ENCODE measurements at regions not wholly inside any gene's neighbourhood (a gene's known extent, or its start where the extent isn't known, plus 50 kb on each side); places are given as distances from the start of the nearest gene placed in this dataset.
A peak's percentile ranks its signal among the peaks of the same experiment; 100 is the strongest.
"Not testable (repeated sequence)": the region's sequence is repeated elsewhere in the genome, so short reads cannot be mapped to it uniquely, and the experiment has no call there.

DNA sequence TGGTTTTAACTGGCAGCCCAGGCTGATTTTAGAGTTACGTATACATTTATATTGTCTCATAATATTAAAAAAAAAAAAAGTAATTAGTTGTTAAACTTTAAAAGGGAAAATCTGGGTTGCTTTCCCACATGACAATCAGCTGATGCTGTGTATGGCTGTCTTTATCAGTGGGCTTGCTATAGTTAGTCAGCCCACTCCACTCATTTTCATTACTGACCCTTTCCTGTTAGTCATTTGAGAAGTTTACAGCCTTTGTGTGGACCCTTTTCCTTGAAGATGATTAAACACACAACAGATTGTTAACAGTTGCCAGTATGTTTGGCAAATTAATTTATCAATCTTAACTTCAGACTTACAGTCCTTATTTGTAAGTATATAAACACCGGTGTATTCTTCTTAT is 164.5 kb upstream of the AGR3 start:
- DNase-seq: no peak
- H4K20me1 ChIP-seq (ENCODE audit: insufficient read depth): no peaks in the 10 kb centered on the region

DNA sequence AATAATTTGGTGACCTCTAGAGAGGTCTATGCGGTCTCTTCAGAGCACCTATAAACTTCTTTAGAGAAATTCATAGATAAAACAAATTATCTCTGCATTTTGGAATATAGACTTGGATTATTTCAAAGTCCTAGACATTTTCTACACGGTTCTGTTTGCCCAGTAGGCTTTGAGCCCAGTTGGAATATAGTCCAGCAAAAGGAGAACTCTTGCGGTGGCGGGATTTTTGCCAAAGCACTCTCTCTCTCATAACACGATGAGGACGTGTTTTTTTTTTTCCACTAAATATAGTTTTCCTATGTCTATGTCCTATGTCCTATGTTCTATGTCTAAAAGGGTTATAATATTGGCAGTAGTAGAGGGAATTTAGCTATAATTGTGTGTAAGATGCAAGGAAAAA is 164.9 kb upstream of the AGR3 start:
- no peaks in the 10 kb centered on the region for H3K79me2 ChIP-seq (ENCODE audit: insufficient read depth)
- 62 to 66% methylated on average over 6 of the region's 6 CpGs for WGBS, 2 experiments (ENCODE audit: low coverage in 1 of 2, low lambda C conversion rate in 2 of 2, missing lambda C conversion rate in 2 of 2)
- H3K9me2 ChIP-seq (ENCODE audit: insufficient read depth): no peaks in the 10 kb centered on the region
- in situ Hi-C loops (cut with MboI): no loop called here
- no peaks in the 10 kb centered on the region for H3K9me3 ChIP-seq (ENCODE audit: low read depth)
- no peaks in the 10 kb centered on the region for H4K20me1 ChIP-seq (ENCODE audit: insufficient read depth)
- no peaks in the 10 kb centered on the region for H3K36me3 ChIP-seq (ENCODE audit: low read depth)
- H3K4me2 ChIP-seq (ENCODE audit: unreplicated experiment): no peak overlapping the region
- no peak overlapping the region for H3K4me3 ChIP-seq
- no peak overlapping the region for H3K27ac ChIP-seq
- no peak for TF ChIP-seq EZH2phosphoT487 (IDR thresholded peaks at IDR 0.05; ENCODE audit: insufficient read depth, low read depth)
- no peak for TF ChIP-seq EZH2 (IDR thresholded peaks at IDR 0.05; ENCODE audit: insufficient read depth, poor library complexity, severe bottlenecking)
- H3K27me3 ChIP-seq (replicated peaks; ENCODE audit: insufficient read depth): no peaks in the 10 kb centered on the region
- H3F3A ChIP-seq (ENCODE audit: insufficient read depth): peaks cover 15% of the 10 kb centered on the region; the same call in 1 of the 2 replicates
- H3K9ac ChIP-seq: no peak overlapping the region
- peak; percentile 34 for DNase-seq
- H2AFZ ChIP-seq: no peak overlapping the region
- H3K4me1 ChIP-seq (ENCODE audit: insufficient read depth): peaks cover 22% of the 10 kb centered on the region

More for the DNA sequence above, 164.5 kb upstream of the AGR3 start:
- Histone ChIP-seq H3K27ac (no peak overlapping the region), H2AFZ (no peak overlapping the region), H3K79me2 (ENCODE audit: insufficient read depth) (no peaks in the 10 kb centered on the region), H3K27me3 (replicated peaks; ENCODE audit: insufficient read depth) (no peaks in the 10 kb centered on the region), H3K4me2 (ENCODE audit: unreplicated experiment) (no peak overlapping the region), H3K9ac (no peak overlapping the region), H3K4me3 (no peak overlapping the region), H3K9me2 (ENCODE audit: insufficient read depth) (no peaks in the 10 kb centered on the region), H3K36me3 (ENCODE audit: low read depth) (no peaks in the 10 kb centered on the region), H3F3A (ENCODE audit: insufficient read depth) (peaks cover 18% of the 10 kb centered on the region; the same call in 1 of the 2 replicates), H3K4me1 (ENCODE audit: insufficient read depth) (peaks cover 26% of the 10 kb centered on the region), H3K9me3 (ENCODE audit: low read depth) (no peaks in the 10 kb centered on the region)
- TF ChIP-seq EZH2phosphoT487 (IDR thresholded peaks at IDR 0.05; ENCODE audit: insufficient read depth, low read depth): no peak
- TF ChIP-seq EZH2 (IDR thresholded peaks at IDR 0.05; ENCODE audit: insufficient read depth, poor library complexity, severe bottlenecking): no peak
- 72 to 79% methylated on average over 2 of the region's 2 CpGs for WGBS, 2 experiments (ENCODE audit: low coverage in 1 of 2, low lambda C conversion rate in 2 of 2, missing lambda C conversion rate in 2 of 2)
- in situ Hi-C loops (cut with MboI): no loop called here

DNA sequence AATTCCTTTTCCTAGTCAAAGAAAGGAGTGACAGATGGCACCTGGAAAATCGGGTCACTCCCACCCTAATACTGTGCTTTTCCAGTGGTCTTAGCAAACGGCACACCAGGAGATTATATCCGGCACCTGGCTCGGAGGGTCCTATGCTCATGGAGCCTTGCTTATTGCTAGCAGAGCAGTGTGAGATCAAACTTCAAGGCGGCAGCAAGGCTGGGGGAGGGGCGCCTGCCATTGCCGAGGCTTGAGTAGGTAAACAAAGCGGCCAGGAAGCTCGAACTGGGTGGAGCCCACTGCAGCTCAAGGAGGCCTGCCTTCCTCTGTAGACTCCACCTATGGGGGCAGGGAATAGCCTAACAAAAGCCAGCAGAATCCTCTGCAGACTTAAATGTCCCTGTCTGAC is 171.4 kb upstream of the AGR3 start:
- H3K9me3 ChIP-seq (ENCODE audit: low read depth); H3K9ac ChIP-seq; DNase-seq; H3K4me2 ChIP-seq (ENCODE audit: unreplicated experiment); H4K20me1 ChIP-seq (ENCODE audit: insufficient read depth); H3K4me3 ChIP-seq; H3K36me3 ChIP-seq (ENCODE audit: low read depth); H3K27ac ChIP-seq; H3K27me3 ChIP-seq (replicated peaks; ENCODE audit: insufficient read depth); H3K79me2 ChIP-seq (ENCODE audit: insufficient read depth); H2AFZ ChIP-seq; in situ Hi-C loops (cut with MboI); H3F3A ChIP-seq (ENCODE audit: insufficient read depth); H3K9me2 ChIP-seq (ENCODE audit: insufficient read depth): not testable (repeated sequence)
- WGBS, 2 experiments (ENCODE audit: low coverage in 1 of 2, low lambda C conversion rate in 2 of 2, missing lambda C conversion rate in 2 of 2): 92 to 96% methylated on average over 9 of the region's 9 CpGs
- peaks cover 11% of the 10 kb centered on the region for H3K4me1 ChIP-seq (ENCODE audit: insufficient read depth)

DNA sequence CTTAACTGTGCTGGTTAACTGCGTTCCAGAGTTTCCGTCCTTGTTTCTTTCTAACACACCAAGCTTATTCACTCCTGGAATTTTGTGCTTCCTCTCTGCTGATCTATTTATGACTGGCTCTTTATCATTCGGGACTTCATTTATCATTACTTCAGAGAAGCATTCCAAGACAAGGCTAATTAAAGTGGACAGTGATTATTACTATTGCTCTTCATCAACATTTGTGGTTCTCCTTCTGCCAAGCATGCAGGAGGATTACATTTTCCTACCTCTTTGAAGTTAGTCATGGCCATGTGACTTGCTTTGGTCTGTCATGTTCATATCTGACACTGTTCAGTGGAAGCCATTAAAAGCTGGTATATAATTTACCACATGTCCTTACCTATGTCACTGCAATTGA is 172.4 kb upstream of the AGR3 start:
- Histone ChIP-seq H3K4me1 (ENCODE audit: insufficient read depth) (peaks cover 19% of the 10 kb centered on the region), H3K4me2 (ENCODE audit: unreplicated experiment) (no peak overlapping the region), H3K9me2 (ENCODE audit: insufficient read depth) (no peaks in the 10 kb centered on the region), H3K9ac (no peak overlapping the region), H2AFZ (no peak overlapping the region), H3K9me3 (ENCODE audit: low read depth) (no peaks in the 10 kb centered on the region), H3K4me3 (no peak overlapping the region), H4K20me1 (ENCODE audit: insufficient read depth) (no peaks in the 10 kb centered on the region), H3K79me2 (ENCODE audit: insufficient read depth) (no peaks in the 10 kb centered on the region), H3K36me3 (ENCODE audit: low read depth) (no peaks in the 10 kb centered on the region), H3F3A (ENCODE audit: insufficient read depth) (no peaks in the 10 kb centered on the region), H3K27me3 (replicated peaks; ENCODE audit: insufficient read depth) (no peaks in the 10 kb centered on the region), H3K27ac (no peak overlapping the region)
- 94 to 96% methylated on average over 3 of the region's 3 CpGs for WGBS, 2 experiments (ENCODE audit: low coverage in 1 of 2, low lambda C conversion rate in 2 of 2, missing lambda C conversion rate in 2 of 2)
- in situ Hi-C loops (cut with MboI): no loop called here
- DNase-seq: no peak
- TF ChIP-seq EZH2 (IDR thresholded peaks at IDR 0.05; ENCODE audit: insufficient read depth, poor library complexity, severe bottlenecking): no peak

DNA sequence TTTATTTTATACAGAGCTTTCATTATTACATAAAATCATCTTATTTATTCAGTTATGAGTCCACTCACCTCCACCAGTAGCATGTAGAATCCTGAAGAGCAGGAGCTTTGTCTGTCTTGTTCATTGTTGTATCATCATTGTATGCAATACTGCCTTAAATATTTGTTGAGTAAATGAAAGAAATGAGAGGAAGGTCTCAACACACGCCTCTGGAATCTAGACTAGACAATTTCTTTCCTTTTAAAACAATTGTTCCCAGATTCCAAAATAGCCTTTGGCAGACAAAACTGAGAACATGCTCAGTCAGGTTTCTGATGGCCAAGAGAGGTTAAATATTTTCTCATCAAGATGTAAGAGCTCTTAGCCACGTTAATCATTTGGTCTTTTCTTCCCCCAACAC is 173.1 kb upstream of the AGR3 start:
- no peak for DNase-seq

More for the DNA sequence above, 173.1 kb upstream of the AGR3 start:
- 54 to 64% methylated on average over 2 of the region's 2 CpGs for WGBS, 2 experiments (ENCODE audit: low coverage in 1 of 2, low lambda C conversion rate in 2 of 2, missing lambda C conversion rate in 2 of 2)
- Histone ChIP-seq H2AFZ (no peak overlapping the region), H3K36me3 (ENCODE audit: low read depth) (no peaks in the 10 kb centered on the region), H3K4me3 (no peak overlapping the region), H3K4me2 (ENCODE audit: unreplicated experiment) (no peak overlapping the region), H3K27me3 (replicated peaks; ENCODE audit: insufficient read depth) (no peaks in the 10 kb centered on the region), H3K9me2 (ENCODE audit: insufficient read depth) (no peaks in the 10 kb centered on the region), H3K4me1 (ENCODE audit: insufficient read depth) (peaks cover 19% of the 10 kb centered on the region), H3F3A (ENCODE audit: insufficient read depth) (no peaks in the 10 kb centered on the region), H3K79me2 (ENCODE audit: insufficient read depth) (no peaks in the 10 kb centered on the region), H4K20me1 (ENCODE audit: insufficient read depth) (no peaks in the 10 kb centered on the region), H3K27ac (no peak overlapping the region), H3K9ac (no peak overlapping the region), H3K9me3 (ENCODE audit: low read depth) (no peaks in the 10 kb centered on the region)
- no peak for TF ChIP-seq EZH2phosphoT487 (IDR thresholded peaks at IDR 0.05; ENCODE audit: insufficient read depth, low read depth)
- no peak for TF ChIP-seq EZH2 (IDR thresholded peaks at IDR 0.05; ENCODE audit: insufficient read depth, poor library complexity, severe bottlenecking)
- in situ Hi-C loops (cut with MboI): no loop called here
